Lung (tissue), 11 donors: ENCODE measurements at regions not wholly inside any gene's neighbourhood (a gene's known extent, or its start where the extent isn't known, plus 50 kb on each side); places are given as distances from the start of the nearest gene placed in this dataset.

Experiments used
- ATAC-seq: fragments of 200-7000 bp; cut with Tn5 transposase; one replicate; pipeline ENCODE4 v1.9.1; 2020; ENCODE audit warnings: moderate number of reproducible peaks; ENCODE audit not compliant: insufficient read depth, low FRiP score
- DNase-seq, 3 donors: peaks; one replicate each; pipeline ENCODE4 v3.0.0-alpha.2; 2013 to 2017
- H3K27ac ChIP-seq, 2 donors: one replicate each; pipeline ENCODE4 v1.5.1; 2013; ENCODE audit warnings: mild to moderate bottlenecking in 2 of 2, moderate library complexity in 2 of 2, control low read depth in 1 of 2, inconsistent platforms in 1 of 2, low read depth in 1 of 2, low read length in 1 of 2
- H3K27me3 ChIP-seq, 3 donors: one replicate each; pipeline ENCODE4 v1.5.1; 2013; ENCODE audit warnings: low read length in 2 of 3; ENCODE audit not compliant: control insufficient read depth in 3 of 3, insufficient read depth in 3 of 3
- H3K36me3 ChIP-seq, 4 donors: one replicate each; pipeline ENCODE4 v1.5.1; 2013; ENCODE audit warnings: low read length in 4 of 4, mild to moderate bottlenecking in 1 of 4, moderate library complexity in 1 of 4; ENCODE audit not compliant: control insufficient read depth in 4 of 4, insufficient read depth in 4 of 4
- H3K4me1 ChIP-seq, 5 donors: one replicate each; pipeline ENCODE4 v1.5.1; 2013; ENCODE audit warnings: low read length in 5 of 5, mild to moderate bottlenecking in 2 of 5, moderate library complexity in 1 of 5; ENCODE audit not compliant: control insufficient read depth in 5 of 5, insufficient read depth in 5 of 5
- H3K4me3 ChIP-seq: one replicate; pipeline ENCODE4 v1.5.1; 2013; ENCODE audit warnings: mild to moderate bottlenecking, control low read depth, moderate library complexity
- H3K9ac ChIP-seq, 2 donors: one replicate each; pipeline ENCODE4 v1.5.1; 2013; ENCODE audit warnings: low read length in 2 of 2, control low read depth in 1 of 2; ENCODE audit not compliant: insufficient read depth in 1 of 2
- H3K9me3 ChIP-seq, 4 donors: one replicate each; pipeline ENCODE4 v1.5.1; 2013; ENCODE audit warnings: low read length in 3 of 4, mild to moderate bottlenecking in 1 of 4, moderate library complexity in 1 of 4; ENCODE audit not compliant: control insufficient read depth in 4 of 4, insufficient read depth in 3 of 4
- CTCF ChIP-seq: IDR thresholded peaks from 2 replicates; pipeline ENCODE4 v1.5.1; 2012; ENCODE audit warnings: mild to moderate bottlenecking; ENCODE audit errors: control extremely low read depth, extremely low read depth
- WGBS, 2 donors: extraction: QIAGEN DNeasy Blood & Tissue Kit; methylation state at CpG; one replicate each; pipeline ENCODE4 v1.1.7; 2013; 5-methylcytosine and 5-hydroxymethylcytosine counted together
- donor health status: control.
- donor health status: control.
- donor health status: Bipolar disorder and iron deficiency.
- donor health status: healthy.
- donor health status: DM: yes; HTN: yes; CAD: no.

- H3K4me3 ChIP-seq, result no peak overlapping the region
- TF ChIP-seq CTCF, result no peak
- peaks cover 0 to 2% (median 0%) of the 10 kb centered on the region in 4 donors for H3K9me3 ChIP-seq
- ATAC-seq, result no peak
- no peak overlapping the region for H3K9ac ChIP-seq
- 89 to 92% methylated on average over 33 of the region's 33 CpGs for WGBS, 2 donors
- no peak for DNase-seq
- H3K4me1 ChIP-seq, result no peaks in the 10 kb centered on the region
- H3K36me3 ChIP-seq, result no peaks in the 10 kb centered on the region
- no peaks in the 10 kb centered on the region for H3K27me3 ChIP-seq
- H3K27ac ChIP-seq, result no peak overlapping the region
These were observed 243.5 kb upstream of the SALL3 start for GRCh38 chr18:78736015-78736690.

- Histone ChIP-seq H3K4me1 (no peaks in the 10 kb centered on the region), H3K4me3 (no peak overlapping the region), H3K9ac (no peak overlapping the region), H3K36me3 (no peaks in the 10 kb centered on the region), H3K9me3 (peaks cover 0 to 2% (median 0%) of the 10 kb centered on the region in 4 donors), H3K27ac (no peak overlapping the region), H3K27me3 (no peaks in the 10 kb centered on the region)
- no peak for TF ChIP-seq CTCF
- no peak for ATAC-seq
- 79 to 89% methylated on average over 17 of the region's 17 CpGs for WGBS, 2 donors
- DNase-seq, result no peak
These were observed 242.4 kb upstream of the SALL3 start for GRCh38 chr18:78737006-78737915.

- Histone ChIP-seq H3K4me3 (no peak overlapping the region), H3K9ac (no peak overlapping the region), H3K27me3 (no peaks in the 10 kb centered on the region), H3K27ac (no peak overlapping the region), H3K36me3 (no peaks in the 10 kb centered on the region), H3K4me1 (no peaks in the 10 kb centered on the region), H3K9me3 (peaks cover 0 to 2% (median 0%) of the 10 kb centered on the region in 4 donors)
- 94% methylated on average over 5 of the region's 5 CpGs for WGBS, 2 donors
- peak in 1 of 3 donors; percentile 6 for DNase-seq
- TF ChIP-seq CTCF, result no peak
- ATAC-seq, result no peak
These were observed 241.4 kb upstream of the SALL3 start for GRCh38 chr18:78738076-78738690.
